Activated naive CD4-positive, alpha-beta T cell treated with anti-CD3 and anti-CD28 coated beads, Interleukin-2, amount 50 U/mL, for 24 hours (primary cell): ENCODE measurements at regions not wholly inside any gene's neighbourhood (a gene's known extent, or its start where the extent isn't known, plus 50 kb on each side); places are given as distances from the start of the nearest gene placed in this dataset.
A peak's percentile ranks its signal among the peaks of the same experiment; 100 is the strongest.

ENCODE experiments used
- H3K27ac Mint-ChIP-seq: one replicate; pipeline ENCODE4 v1.8.0; 2021; ENCODE audit warnings: mild to moderate bottlenecking, mixed read lengths
- H3K27me3 Mint-ChIP-seq: one replicate; pipeline ENCODE4 v1.8.0; 2021; ENCODE audit warnings: mixed read lengths
- H3K36me3 Mint-ChIP-seq: one replicate; pipeline ENCODE4 v1.8.0; 2021; ENCODE audit warnings: mixed read lengths
- H3K4me1 Mint-ChIP-seq: one replicate; pipeline ENCODE4 v1.8.0; 2021; ENCODE audit warnings: mixed read lengths
- H3K4me3 Mint-ChIP-seq: one replicate; pipeline ENCODE4 v1.8.0; 2021; ENCODE audit warnings: mild to moderate bottlenecking, mixed read lengths
- H3K9me3 Mint-ChIP-seq: one replicate; pipeline ENCODE4 v1.8.0; 2021; ENCODE audit warnings: mixed read lengths

GRCh38 chrX:39318506-39319343, 517.5 kb downstream of the MID1IP1 start:
- H3K36me3 Mint-ChIP-seq = peaks cover 9% of the 10 kb centered on the region
- peaks cover 69% of the 10 kb centered on the region for H3K4me1 Mint-ChIP-seq
- peaks cover 8% of the 10 kb centered on the region for H3K9me3 Mint-ChIP-seq
- no peaks in the 10 kb centered on the region for H3K27me3 Mint-ChIP-seq
- peak overlapping the region; percentile 51 for H3K27ac Mint-ChIP-seq
- H3K4me3 Mint-ChIP-seq = no peak overlapping the region

GRCh38 chrX:39320165-39320564, 518.9 kb downstream of the MID1IP1 start:
- Mint-ChIP-seq H3K36me3 (peaks cover 8% of the 10 kb centered on the region), H3K4me3 (peak overlapping the region; percentile 33), H3K27ac (peak overlapping the region; percentile 80), H3K9me3 (peaks cover 8% of the 10 kb centered on the region), H3K27me3 (no peaks in the 10 kb centered on the region), H3K4me1 (peaks cover 68% of the 10 kb centered on the region)

DNA sequence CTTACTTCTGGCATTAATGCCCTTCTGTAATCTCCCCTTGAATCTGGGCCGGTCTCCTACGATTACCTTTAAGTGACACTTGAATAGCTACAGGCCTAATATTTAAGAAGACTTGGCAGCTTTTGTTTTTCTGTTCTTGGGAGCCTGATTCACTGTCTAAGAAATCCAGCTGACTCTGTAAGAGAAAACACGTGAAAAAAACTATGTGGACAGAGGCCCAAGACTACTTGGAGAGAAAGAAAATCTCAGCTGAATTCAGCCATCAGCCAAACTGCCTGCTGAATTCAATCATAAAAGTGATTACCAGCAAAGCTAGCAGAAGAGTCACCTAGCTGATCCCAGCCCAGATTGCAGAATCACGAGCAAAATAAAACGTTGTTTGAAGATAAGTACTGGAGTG, 521.2 kb downstream of the MID1IP1 start:
- Mint-ChIP-seq H3K4me1 (peaks cover 62% of the 10 kb centered on the region), H3K4me3 (no peak overlapping the region), H3K9me3 (peaks cover 4% of the 10 kb centered on the region), H3K27ac (peak overlapping the region; percentile 23), H3K36me3 (peaks cover 5% of the 10 kb centered on the region), H3K27me3 (no peaks in the 10 kb centered on the region)

DNA sequence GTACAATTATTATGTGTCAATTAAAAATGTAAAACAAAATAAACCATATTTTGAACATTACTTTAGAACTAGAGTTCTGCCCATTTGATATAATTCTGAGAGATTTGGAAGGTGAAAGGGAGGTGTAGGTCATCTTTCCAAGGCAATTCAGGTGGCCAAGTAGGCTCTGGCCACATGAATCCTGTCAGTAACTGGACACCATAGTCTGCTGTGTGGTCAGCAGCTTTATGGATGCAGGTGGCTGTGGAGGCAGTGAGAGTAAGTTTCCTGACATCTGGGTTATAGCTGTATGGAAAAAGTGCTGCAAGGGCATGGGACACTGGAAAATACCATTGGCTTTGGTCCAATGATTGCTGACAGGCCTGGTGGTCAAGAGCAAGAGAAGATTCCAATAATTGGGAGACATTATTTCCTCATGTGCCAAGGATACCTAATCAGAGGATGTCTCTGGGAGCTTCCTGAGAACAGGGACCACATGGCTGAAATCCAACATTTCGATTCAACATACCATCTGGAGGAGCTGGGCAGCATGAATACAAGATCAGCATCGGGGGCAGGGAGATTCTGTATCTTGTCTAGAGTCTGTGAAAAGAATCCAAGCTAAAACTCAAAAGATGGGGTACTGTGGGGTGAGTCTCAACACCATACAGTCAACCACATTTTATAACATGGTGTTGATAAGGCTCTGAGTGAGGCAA, 523.1 kb downstream of the MID1IP1 start:
- Mint-ChIP-seq H3K27me3 (no peaks in the 10 kb centered on the region), H3K27ac (no peak overlapping the region), H3K9me3 (peaks cover 4% of the 10 kb centered on the region), H3K4me1 (peaks cover 64% of the 10 kb centered on the region), H3K4me3 (peak overlapping the region; percentile 56), H3K36me3 (peaks cover 5% of the 10 kb centered on the region)

GRCh38 chrX:39327255-39327654, 526.0 kb downstream of the MID1IP1 start:
- peaks cover 8% of the 10 kb centered on the region for H3K36me3 Mint-ChIP-seq
- H3K27me3 Mint-ChIP-seq = no peaks in the 10 kb centered on the region
- H3K4me3 Mint-ChIP-seq = peak overlapping the region; percentile 83
- H3K4me1 Mint-ChIP-seq = peaks cover 70% of the 10 kb centered on the region
- peaks cover 6% of the 10 kb centered on the region for H3K9me3 Mint-ChIP-seq
- peak overlapping the region; percentile 96 for H3K27ac Mint-ChIP-seq

DNA sequence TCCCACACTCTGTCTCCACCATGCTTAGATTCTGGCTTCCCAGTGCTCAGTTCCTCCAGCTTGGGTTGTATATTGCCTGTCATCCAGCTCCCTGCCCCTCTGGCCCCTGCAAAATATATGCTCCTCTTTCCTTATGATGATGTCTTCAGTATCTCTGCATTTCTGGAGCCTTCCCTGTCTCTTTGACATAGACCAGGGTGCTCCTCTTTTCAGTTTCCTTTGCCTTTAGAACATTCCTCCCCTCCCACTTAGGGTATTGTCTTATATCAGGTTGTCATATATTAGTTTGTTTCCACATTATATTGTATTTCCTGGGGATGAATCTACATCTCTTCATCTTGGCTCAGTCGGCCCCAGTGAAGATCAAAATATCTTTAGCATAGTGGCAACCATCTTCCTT, 526.4 kb downstream of the MID1IP1 start:
- H3K27ac Mint-ChIP-seq = peak overlapping the region; percentile 96
- H3K27me3 Mint-ChIP-seq = no peaks in the 10 kb centered on the region
- H3K36me3 Mint-ChIP-seq = peaks cover 8% of the 10 kb centered on the region
- H3K4me3 Mint-ChIP-seq = peak overlapping the region; percentile 83
- peaks cover 10% of the 10 kb centered on the region for H3K9me3 Mint-ChIP-seq
- H3K4me1 Mint-ChIP-seq = peaks cover 74% of the 10 kb centered on the region

- H3K36me3 Mint-ChIP-seq = peaks cover 8% of the 10 kb centered on the region
- peaks cover 78% of the 10 kb centered on the region for H3K4me1 Mint-ChIP-seq
- no peak overlapping the region for H3K4me3 Mint-ChIP-seq
- H3K27ac Mint-ChIP-seq = peak overlapping the region; percentile 96
- no peaks in the 10 kb centered on the region for H3K27me3 Mint-ChIP-seq
- H3K9me3 Mint-ChIP-seq = peaks cover 8% of the 10 kb centered on the region
Observed at GRCh38 chrX:39328661-39329060, 527.4 kb downstream of the MID1IP1 start.

- H3K9me3 Mint-ChIP-seq = peaks cover 6% of the 10 kb centered on the region
- H3K4me1 Mint-ChIP-seq = peaks cover 83% of the 10 kb centered on the region
- H3K27me3 Mint-ChIP-seq = no peaks in the 10 kb centered on the region
- H3K4me3 Mint-ChIP-seq = peak overlapping the region; percentile 57
- H3K36me3 Mint-ChIP-seq = peaks cover 6% of the 10 kb centered on the region
- H3K27ac Mint-ChIP-seq = peak overlapping the region; percentile 44
Observed at GRCh38 chrX:39331082-39331704, 529.9 kb downstream of the MID1IP1 start.

DNA sequence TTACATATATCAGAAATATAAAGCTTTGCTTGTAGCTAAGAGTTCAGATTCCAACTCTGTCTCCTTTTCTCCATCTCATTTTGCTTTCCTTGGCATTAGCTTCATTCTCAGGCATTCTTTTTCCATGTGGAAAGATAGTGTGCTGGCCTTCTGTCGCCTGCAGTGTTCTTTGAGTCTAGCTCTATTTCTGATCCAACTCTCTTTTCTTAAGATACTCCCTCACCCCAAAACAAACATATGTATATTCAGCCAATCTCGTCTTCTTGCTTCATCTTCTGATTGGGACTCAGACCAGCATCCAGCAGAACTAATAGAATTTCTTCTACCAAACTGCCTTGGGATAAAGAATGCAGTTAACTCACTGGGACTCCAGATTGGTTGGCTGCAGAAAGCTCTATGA, 532.2 kb downstream of the MID1IP1 start:
- peaks cover 77% of the 10 kb centered on the region for H3K4me1 Mint-ChIP-seq
- peaks cover 6% of the 10 kb centered on the region for H3K36me3 Mint-ChIP-seq

DNA sequence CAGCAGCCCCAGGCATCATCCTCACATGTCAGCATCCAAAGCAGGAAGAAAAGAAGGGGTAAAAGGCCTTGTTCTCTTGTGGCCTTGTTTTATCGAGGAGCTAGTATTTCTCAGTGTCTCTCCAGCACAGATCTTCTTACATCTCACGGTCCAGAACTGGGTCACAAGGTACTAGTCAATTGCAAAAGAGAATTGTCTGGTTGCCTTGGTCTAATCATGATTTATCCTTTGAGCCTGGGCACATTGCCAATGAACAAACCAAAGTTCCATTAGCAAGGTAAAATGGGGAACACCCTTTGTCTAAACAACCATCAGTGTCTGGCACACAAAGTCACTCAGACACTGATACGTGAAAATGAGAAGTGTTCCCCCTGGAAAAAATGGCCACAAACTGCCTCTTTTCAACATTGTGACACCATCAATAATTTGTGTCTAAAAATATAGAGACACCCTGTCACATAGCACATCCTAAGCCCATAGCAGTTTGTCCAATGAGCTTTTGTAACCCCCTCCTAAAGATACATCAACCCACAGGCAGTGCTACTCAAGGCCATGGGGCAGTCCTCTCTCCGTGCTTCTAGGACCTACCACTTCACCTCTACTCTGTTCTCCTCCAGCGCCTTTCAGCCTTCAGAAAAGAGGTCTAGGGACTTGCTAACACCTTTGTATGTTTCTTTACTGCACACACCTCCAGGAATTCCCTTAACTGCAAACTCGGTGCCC, 534.4 kb downstream of the MID1IP1 start:
- Mint-ChIP-seq H3K4me1 (peaks cover 59% of the 10 kb centered on the region), H3K27me3 (no peaks in the 10 kb centered on the region), H3K27ac (peak overlapping the region; percentile 74), H3K36me3 (peaks cover 3% of the 10 kb centered on the region), H3K9me3 (peaks cover 11% of the 10 kb centered on the region), H3K4me3 (no peak overlapping the region)

More for the DNA sequence above, 532.2 kb downstream of the MID1IP1 start:
- Mint-ChIP-seq H3K4me3 (no peak overlapping the region), H3K27ac (no peak overlapping the region), H3K9me3 (peaks cover 6% of the 10 kb centered on the region), H3K27me3 (no peaks in the 10 kb centered on the region)

DNA sequence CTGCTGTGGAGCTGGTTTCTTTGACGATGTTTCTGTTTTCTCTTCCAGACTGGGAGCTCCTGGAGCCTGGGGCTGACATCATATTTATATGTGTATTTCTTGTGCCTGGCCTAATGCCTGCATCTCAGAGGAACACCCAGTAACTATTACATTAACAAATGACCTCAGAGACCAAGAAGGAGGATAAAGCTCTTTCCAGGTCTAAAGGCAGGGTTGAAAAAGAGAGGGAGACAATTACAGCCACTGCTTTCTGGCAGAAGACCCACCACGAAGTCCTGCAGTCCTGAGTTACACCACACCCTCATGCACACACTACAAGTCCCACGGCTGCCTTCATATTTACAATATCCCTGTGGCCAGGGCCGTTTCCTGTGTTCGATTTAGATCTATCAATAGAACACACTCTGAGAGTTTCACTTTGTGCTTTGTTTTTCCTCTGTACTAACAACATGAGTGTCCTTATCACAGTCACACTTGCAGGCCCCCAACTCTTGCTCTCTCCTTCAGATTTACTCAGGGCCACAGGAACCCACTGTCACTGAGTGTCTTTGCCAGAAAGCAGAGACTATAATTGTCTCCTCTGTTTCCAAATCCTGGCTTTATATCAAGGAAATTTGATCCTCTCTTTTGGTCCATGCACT, 535.5 kb downstream of the MID1IP1 start:
- Mint-ChIP-seq H3K9me3 (peaks cover 18% of the 10 kb centered on the region), H3K27ac (peak overlapping the region; percentile 88), H3K36me3 (peaks cover 3% of the 10 kb centered on the region), H3K4me3 (peak overlapping the region; percentile 19), H3K4me1 (peaks cover 56% of the 10 kb centered on the region), H3K27me3 (no peaks in the 10 kb centered on the region)

DNA sequence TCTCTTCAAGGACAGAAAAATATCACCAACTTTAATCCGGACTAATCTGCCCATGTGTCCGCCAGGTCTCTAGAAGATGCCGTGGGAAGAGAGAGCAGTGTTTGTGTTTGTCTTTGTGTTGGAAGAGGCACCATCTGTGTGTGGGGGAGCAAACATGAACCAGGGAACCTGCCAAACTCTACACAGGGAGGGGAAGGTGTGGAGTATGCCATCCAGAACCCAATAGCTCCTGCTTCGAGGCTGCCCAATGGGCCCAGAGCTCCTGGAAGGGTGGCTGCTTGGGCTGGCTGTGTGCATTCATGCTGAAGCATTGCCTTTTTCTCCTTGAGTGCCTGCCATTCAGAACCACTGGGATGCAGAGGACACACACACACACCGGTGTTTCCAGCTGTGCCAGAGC, 536.2 kb downstream of the MID1IP1 start:
- peaks cover 13% of the 10 kb centered on the region for H3K9me3 Mint-ChIP-seq
- no peaks in the 10 kb centered on the region for H3K36me3 Mint-ChIP-seq
- H3K27ac Mint-ChIP-seq = peak overlapping the region; percentile 88
- no peaks in the 10 kb centered on the region for H3K27me3 Mint-ChIP-seq
- peaks cover 56% of the 10 kb centered on the region for H3K4me1 Mint-ChIP-seq
- H3K4me3 Mint-ChIP-seq = peak overlapping the region; percentile 19

GRCh38 chrX:39338583-39338982, 537.3 kb downstream of the MID1IP1 start:
- Mint-ChIP-seq H3K4me1 (peaks cover 53% of the 10 kb centered on the region), H3K36me3 (no peaks in the 10 kb centered on the region), H3K27me3 (no peaks in the 10 kb centered on the region), H3K27ac (peak overlapping the region; percentile 71), H3K9me3 (peaks cover 12% of the 10 kb centered on the region), H3K4me3 (no peak overlapping the region)

DNA sequence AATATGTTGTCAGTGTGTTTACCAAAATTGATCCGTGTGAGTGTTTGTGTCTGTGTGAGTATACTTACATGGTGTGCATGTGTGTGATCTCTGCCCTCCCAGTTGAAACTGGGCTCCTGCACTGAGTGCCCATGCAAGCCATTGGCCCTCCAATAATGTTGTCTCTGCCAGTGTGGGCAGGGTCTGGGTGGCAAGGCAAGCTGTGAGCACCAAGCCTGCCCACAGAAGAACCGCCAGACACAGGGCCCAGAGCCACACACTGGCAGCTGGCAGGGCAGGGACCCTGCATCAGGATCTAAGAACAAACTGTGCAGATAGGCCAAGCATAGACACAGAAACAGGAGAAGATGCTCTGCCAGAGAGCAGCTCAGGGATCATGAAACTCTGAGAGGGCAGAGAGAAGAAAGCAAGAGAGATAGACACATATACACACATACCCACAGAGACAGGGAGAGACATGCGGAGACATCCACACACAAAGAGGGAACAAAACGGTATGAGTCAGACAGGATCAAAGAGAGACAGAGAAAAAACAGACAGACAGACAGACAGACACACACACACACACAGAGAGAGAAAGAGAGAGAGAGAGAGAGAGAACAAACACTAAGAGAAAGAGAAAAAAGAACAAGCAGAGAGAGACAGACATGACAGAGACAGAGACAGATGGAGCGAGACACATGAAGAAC, 555.0 kb downstream of the MID1IP1 start:
- Mint-ChIP-seq H3K27ac (peak overlapping the region; percentile 43), H3K4me3 (peak overlapping the region; percentile 2), H3K9me3 (no peaks in the 10 kb centered on the region), H3K36me3 (no peaks in the 10 kb centered on the region), H3K4me1 (peaks cover 22% of the 10 kb centered on the region), H3K27me3 (no peaks in the 10 kb centered on the region)
